Glomerular endothelial cell (primary cell): ENCODE measurements at regions not wholly inside any gene's neighbourhood (a gene's known extent, or its start where the extent isn't known, plus 50 kb on each side); places are given as distances from the start of the nearest gene placed in this dataset.
"Not testable (repeated sequence)": the region's sequence is repeated elsewhere in the genome, so short reads cannot be mapped to it uniquely, and the experiment has no call there.

Source experiments
- DNase-seq: peaks from one replicate; pipeline ENCODE4 v3.0.0-alpha.2; 2011; ENCODE audit warnings: low read depth, low spot score; ENCODE audit errors: extremely low read depth

GRCh38 chr1:219434285-219434922, 178.5 kb downstream of the ZC3H11B start:
- DNase-seq, result no peak

GRCh38 chr1:219433496-219434131, 179.3 kb downstream of the ZC3H11B start:
- no peak for DNase-seq

- no peak for DNase-seq
These were observed 179.9 kb downstream of the ZC3H11B start for GRCh38 chr1:219433001-219433400.

- no peak for DNase-seq
These were observed 180.7 kb downstream of the ZC3H11B start for GRCh38 chr1:219432191-219432606.

GRCh38 chr1:219430419-219430818, 182.5 kb downstream of the ZC3H11B start:
- DNase-seq, result no peak

GRCh38 chr1:219428651-219429050, 184.3 kb downstream of the ZC3H11B start:
- no peak for DNase-seq

GRCh38 chr1:219427989-219428388, 184.9 kb downstream of the ZC3H11B start:
- no peak for DNase-seq

- no peak for DNase-seq
These were observed 185.5 kb downstream of the ZC3H11B start for GRCh38 chr1:219427403-219427802.

- DNase-seq, result no peak
These were observed 189.9 kb downstream of the ZC3H11B start for GRCh38 chr1:219422811-219423598.

GRCh38 chr1:219420913-219421312, 192.0 kb downstream of the ZC3H11B start:
- no peak for DNase-seq

- no peak for DNase-seq
These were observed 193.0 kb downstream of the ZC3H11B start for GRCh38 chr1:219419860-219420259.

- no peak for DNase-seq
These were observed 193.8 kb downstream of the ZC3H11B start for GRCh38 chr1:219419065-219419464.

GRCh38 chr1:219417610-219418009, 195.3 kb downstream of the ZC3H11B start:
- DNase-seq, result no peak

GRCh38 chr1:219416598-219417238, 196.2 kb downstream of the ZC3H11B start:
- peak; percentile 29 for DNase-seq

- DNase-seq, result no peak
These were observed 197.0 kb downstream of the ZC3H11B start for GRCh38 chr1:219415915-219416314.

- no peak for DNase-seq
These were observed 197.5 kb downstream of the ZC3H11B start for GRCh38 chr1:219415433-219415832.

- DNase-seq, result no peak
These were observed 198.7 kb downstream of the ZC3H11B start for GRCh38 chr1:219414250-219414649.

- no peak for DNase-seq
These were observed 199.4 kb downstream of the ZC3H11B start for GRCh38 chr1:219413536-219413935.

- DNase-seq, result no peak
These were observed 200.1 kb downstream of the ZC3H11B start for GRCh38 chr1:219412772-219413171.

GRCh38 chr1:219410721-219411120, 202.2 kb downstream of the ZC3H11B start:
- DNase-seq, result not testable (repeated sequence)
